GM12873 (cell line): ENCODE measurements at regions not wholly inside any gene's neighbourhood (a gene's known extent, or its start where the extent isn't known, plus 50 kb on each side); places are given as distances from the start of the nearest gene placed in this dataset.

Source experiments
- CTCF ChIP-seq: IDR thresholded peaks from 2 replicates; pipeline ENCODE4 v1.5.1; 2012; ENCODE audit warnings: low read depth, mild to moderate bottlenecking, moderate library complexity, low read length, control low read depth; ENCODE audit not compliant: insufficient read depth; ENCODE audit errors: missing control alignments

DNA sequence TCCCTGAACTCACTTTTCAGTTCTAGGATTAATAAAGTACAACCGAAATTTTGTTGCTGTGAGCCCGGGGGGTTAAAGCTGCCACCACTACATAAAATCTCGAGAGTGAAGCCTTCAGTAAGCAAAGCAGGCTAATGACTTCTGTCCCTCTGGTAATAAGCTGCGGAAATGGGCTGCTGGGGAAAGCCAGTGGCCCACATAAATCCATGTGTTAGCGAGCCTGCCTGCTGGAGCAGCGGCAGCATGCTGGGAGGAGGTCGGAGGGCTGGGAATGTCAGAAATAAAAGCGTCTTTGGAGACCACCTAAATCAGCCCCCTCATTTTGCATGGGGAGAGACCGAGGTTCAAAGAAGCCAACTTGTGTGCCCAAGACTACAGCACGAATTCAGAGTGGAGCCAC is 371.7 kb downstream of the TNS1 start:
- TF ChIP-seq CTCF, result no peak

GRCh38 chr2:217629347-217629746 is 373.4 kb downstream of the TNS1 start:
- TF ChIP-seq CTCF, result no peak

DNA sequence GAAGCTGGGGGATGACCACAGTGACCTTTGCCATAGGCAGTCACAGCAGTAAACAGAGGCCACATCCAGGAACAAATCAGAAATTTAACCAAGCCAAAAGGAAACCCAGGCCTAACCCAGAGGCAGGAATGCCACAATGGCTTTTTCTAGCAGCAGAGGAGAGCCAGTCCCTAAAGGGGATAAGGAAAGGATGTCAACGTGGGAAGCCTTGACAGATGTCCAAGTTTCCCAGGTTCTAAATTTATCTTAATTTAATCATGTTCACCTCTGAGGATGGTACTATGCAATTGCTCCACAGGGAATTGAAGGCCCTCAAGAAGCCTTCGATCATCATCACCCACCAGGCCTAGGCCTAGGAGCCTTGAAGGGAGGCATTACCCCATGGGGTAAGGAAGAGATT is 374.7 kb downstream of the TNS1 start:
- no peak for TF ChIP-seq CTCF

DNA sequence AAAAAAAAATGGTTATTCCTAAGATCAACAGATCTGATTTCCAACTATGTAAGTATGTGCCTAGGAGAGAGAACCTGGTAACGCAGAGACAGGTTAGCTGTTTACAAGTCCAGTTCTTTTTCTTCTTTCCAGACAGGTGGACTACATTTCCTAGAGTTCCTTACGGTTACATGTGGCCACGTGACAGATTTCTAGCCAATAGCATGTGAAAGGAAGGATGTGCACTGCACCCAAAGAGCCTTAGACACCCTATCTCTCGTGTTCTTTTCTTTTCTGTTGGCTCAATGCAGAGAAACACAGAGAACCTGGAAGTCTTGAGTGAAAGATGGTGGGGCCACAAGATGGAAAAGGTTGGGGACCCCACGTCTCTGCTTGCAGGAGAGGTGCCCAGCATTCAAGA is 375.9 kb downstream of the TNS1 start:
- TF ChIP-seq CTCF, result no peak

DNA sequence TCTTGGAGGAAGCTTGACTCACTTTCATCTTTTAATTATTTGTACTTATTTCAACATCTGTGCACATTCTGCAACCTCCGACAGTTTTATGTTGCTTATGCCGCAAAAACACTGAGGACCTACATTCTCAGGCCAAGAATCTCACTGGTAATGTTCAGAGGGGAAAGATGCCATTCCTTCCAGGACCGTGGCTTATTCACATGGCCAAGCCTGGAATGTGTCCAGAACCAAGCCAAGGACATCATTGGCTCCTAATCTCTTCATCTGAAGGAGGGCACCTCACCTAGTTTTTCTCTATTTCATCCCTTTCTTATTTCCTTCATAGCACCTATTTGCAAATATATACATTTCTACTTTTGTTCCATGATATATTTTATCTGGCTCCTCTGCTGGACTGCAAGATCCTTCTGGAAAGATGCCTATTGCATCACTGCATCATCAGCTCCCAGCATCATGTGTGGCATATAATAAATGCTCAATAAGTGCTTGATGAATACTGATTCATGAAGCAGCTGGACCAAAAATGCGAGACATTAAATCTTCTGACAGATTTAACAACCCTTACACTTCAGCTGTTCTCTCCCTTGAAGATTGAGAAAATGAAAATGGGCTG is 377.1 kb downstream of the TNS1 start:
- TF ChIP-seq CTCF, result no peak

DNA sequence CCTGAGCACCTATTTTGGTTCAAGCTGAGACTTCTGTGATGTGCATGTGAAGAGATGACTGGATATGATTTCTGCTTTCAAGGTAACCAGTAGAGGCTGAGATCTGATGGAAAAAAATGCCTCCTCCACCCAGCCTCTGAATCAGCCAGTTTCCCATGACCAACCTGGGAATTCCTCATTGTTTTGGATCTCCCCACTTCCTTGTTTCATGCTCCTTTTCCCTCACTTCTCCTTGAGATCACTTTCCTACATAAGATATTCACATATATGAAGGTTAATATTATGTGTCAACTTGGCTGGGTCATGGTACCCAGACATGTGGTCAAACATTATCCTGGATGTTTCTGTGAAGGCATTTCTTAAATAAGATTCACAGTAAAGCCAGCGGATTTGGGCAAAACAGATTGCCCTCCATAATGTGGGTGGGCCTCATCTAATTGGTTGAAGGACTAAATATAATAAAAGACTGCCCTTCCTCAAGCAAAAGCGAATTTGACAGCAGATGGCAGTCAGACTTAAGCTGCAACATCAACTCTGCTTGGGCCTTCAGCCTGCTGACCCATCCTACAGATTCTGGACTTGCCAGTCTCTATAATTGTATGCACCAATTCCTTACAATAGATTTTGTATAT is 379.4 kb downstream of the TNS1 start:
- TF ChIP-seq CTCF, result no peak

DNA sequence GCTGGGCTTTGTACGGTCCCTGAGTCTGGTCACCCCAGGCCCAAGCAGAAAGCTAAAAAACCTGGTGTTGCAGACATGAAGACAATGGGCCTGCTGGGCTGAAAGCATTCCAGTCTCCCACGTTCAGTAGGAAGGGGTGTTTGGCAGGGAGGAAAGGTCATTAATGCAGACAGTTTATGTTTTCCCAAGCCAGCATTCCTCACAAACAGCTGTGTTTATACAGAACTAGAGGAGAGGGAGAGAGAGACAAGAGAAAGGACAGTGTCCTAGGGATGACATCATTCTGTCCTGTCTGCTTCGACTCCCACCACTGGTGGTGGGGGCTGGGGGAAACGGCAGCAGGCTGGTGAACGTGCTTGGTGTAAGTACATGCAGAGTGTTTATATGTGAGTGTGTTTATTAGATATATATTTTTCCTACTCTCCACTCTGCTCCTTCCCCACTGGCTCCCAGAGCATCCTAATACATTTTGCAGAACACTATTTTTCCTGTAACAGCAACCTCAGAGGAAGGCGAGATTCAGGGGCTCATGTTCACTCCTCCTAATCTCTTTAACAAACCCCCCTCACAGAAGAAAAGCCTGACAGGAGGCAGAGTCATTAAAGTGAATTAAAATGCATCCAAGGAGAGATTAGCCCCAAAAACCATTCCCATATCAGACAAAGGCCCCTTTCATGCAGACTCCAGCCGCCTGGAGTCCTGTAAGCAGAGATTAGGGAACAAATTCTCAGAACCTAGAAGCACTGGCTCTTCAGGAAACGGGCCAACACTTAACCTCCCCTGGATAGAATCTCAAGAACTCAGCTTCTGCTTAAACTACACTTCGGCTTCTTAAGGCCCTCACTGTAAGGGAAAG is 380.4 kb downstream of the TNS1 start:
- TF ChIP-seq CTCF, result no peak
